Testis (tissue), 2 donors: ENCODE measurements at regions not wholly inside any gene's neighbourhood (a gene's known extent, or its start where the extent isn't known, plus 50 kb on each side); places are given as distances from the start of the nearest gene placed in this dataset.

ENCODE experiments used
- DNase-seq: peaks from one replicate; pipeline ENCODE4 v3.0.0-alpha.2; 2019
- H3K27ac ChIP-seq, 2 donors: fragments of 200-600 bp; sonication (generic); one replicate each; pipeline ENCODE4 v1.5.1; 2019
- H3K27me3 ChIP-seq: fragments of 200-600 bp; sonication (generic); one replicate; pipeline ENCODE4 v1.5.1; 2019
- H3K36me3 ChIP-seq: fragments of 200-600 bp; sonication (generic); one replicate; pipeline ENCODE4 v1.5.1; 2017; ENCODE audit warnings: low read depth; ENCODE audit errors: missing control alignments
- H3K4me1 ChIP-seq: fragments of 200-600 bp; sonication (generic); one replicate; pipeline ENCODE4 v1.5.1; 2019
- H3K4me3 ChIP-seq, 2 donors: fragments of 200-600 bp; sonication (generic); one replicate each; pipeline ENCODE4 v1.5.1; 2017 to 2019
- H3K9me3 ChIP-seq: fragments of 200-600 bp; sonication (generic); one replicate; pipeline ENCODE4 v1.5.1; 2017
- POLR2A ChIP-seq: fragments of 450-650 bp; IDR thresholded peaks from one replicate; pipeline ENCODE4 v1.6.1; 2017; ENCODE audit warnings: antibody characterized with exemption, mild to moderate bottlenecking, moderate library complexity
- WGBS, 2 donors: methylation state at CpG; one replicate each; pipeline ENCODE4 v1.1.5; 2018; 5-methylcytosine and 5-hydroxymethylcytosine counted together
- intact Hi-C: fragments of 100-400 bp; cut with DNase I; formaldehyde crosslinking; loops from one replicate; pipeline ENCODE4 v1.15.1; 2023; ENCODE audit warnings: low total_unique reads
- TF ChIP-seq, protein P1 (sequence below), 3 experiments: fragments of 450-650 bp in 2 of 3; fragments of 200-600 bp in 1 of 3; sonication (generic) in 1 of 3; IDR thresholded peaks; one replicate each; pipeline ENCODE4 v1.5.1; 2016 to 2019; ENCODE audit warnings: antibody characterized with exemption in 3 of 3, mild to moderate bottlenecking in 2 of 3, moderate library complexity in 1 of 3

DNA sequence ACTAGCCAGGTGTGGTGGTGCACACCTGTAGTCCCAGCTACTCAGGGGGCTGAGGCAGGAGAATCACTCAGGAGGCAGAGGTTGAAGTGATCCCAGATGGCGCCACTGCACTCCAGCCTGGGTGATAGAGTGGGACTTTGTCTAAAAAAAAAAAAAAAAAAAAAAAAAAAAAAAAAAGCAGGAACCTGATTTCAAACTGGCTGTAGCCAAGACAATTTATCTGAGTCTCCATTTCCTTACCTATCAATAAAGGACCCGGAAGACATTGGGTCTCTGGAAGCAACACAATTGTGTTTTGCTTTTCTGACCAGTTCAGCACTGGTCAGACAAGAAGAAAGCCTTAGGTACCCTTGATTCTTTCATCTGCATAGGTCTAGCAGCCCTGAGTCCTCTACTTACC lies 491.0 kb downstream of the TBC1D4 start:
- no peaks in the 10 kb centered on the region for H3K27me3 ChIP-seq
- TF ChIP-seq, protein P1, sequence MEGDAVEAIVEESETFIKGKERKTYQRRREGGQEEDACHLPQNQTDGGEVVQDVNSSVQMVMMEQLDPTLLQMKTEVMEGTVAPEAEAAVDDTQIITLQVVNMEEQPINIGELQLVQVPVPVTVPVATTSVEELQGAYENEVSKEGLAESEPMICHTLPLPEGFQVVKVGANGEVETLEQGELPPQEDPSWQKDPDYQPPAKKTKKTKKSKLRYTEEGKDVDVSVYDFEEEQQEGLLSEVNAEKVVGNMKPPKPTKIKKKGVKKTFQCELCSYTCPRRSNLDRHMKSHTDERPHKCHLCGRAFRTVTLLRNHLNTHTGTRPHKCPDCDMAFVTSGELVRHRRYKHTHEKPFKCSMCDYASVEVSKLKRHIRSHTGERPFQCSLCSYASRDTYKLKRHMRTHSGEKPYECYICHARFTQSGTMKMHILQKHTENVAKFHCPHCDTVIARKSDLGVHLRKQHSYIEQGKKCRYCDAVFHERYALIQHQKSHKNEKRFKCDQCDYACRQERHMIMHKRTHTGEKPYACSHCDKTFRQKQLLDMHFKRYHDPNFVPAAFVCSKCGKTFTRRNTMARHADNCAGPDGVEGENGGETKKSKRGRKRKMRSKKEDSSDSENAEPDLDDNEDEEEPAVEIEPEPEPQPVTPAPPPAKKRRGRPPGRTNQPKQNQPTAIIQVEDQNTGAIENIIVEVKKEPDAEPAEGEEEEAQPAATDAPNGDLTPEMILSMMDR (IDR thresholded peaks at IDR 0.05) = no peak
- no peak for TF ChIP-seq POLR2A
- H3K36me3 ChIP-seq = no peaks in the 10 kb centered on the region
- WGBS, 2 donors = 91 to 92% methylated on average over 1 to 2 of the region's 2 CpGs
- H3K4me1 ChIP-seq = no peaks in the 10 kb centered on the region
- DNase-seq = no peak
- no peak overlapping the region for H3K4me3 ChIP-seq
- H3K27ac ChIP-seq = no peak overlapping the region
- intact Hi-C loops = no loop called here
- H3K9me3 ChIP-seq = no peaks in the 10 kb centered on the region

- intact Hi-C loops = no loop called here
- DNase-seq = no peak
- no peak for TF ChIP-seq POLR2A
Measured at GRCh38 chr13:74987124-74987690, 494.8 kb downstream of the TBC1D4 start.

DNA sequence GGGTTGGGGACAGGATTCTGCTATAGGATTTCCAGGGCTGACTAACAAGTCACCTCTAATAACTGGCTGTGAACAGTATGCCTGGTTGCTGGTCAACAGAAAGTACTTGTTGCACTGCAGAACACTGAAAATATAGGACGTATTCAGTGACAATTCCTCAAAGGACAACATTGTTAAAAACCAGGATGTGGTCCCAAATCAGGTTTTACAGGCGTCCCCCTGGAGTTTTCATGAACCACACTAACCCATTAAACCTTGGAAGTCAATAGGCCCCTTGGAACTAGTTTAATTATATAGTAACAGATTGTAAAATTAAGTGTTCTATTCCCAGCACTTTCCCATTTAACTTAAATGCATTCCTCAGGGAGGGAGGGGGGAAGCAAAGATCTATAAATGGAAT lies 495.4 kb downstream of the TBC1D4 start:
- no peaks in the 10 kb centered on the region for H3K4me1 ChIP-seq
- 63 to 77% methylated on average over 2 of the region's 2 CpGs for WGBS, 2 donors
- TF ChIP-seq, protein P1 (IDR thresholded peaks at IDR 0.05) = no peak
- TF ChIP-seq POLR2A = no peak
- H3K9me3 ChIP-seq = no peaks in the 10 kb centered on the region
- no peaks in the 10 kb centered on the region for H3K36me3 ChIP-seq
- H3K27ac ChIP-seq = no peak overlapping the region
- no peak for DNase-seq
- H3K27me3 ChIP-seq = no peaks in the 10 kb centered on the region
- no peak overlapping the region for H3K4me3 ChIP-seq
- intact Hi-C loops = no loop called here

More at GRCh38 chr13:74987124-74987690, 494.8 kb downstream of the TBC1D4 start:
- H3K4me1 ChIP-seq = no peaks in the 10 kb centered on the region
- H3K27me3 ChIP-seq = no peaks in the 10 kb centered on the region
- H3K36me3 ChIP-seq = no peaks in the 10 kb centered on the region
- H3K9me3 ChIP-seq = no peaks in the 10 kb centered on the region
- H3K27ac ChIP-seq = no peak overlapping the region
- no peak overlapping the region for H3K4me3 ChIP-seq

- Histone ChIP-seq H3K27me3 (no peaks in the 10 kb centered on the region), H3K36me3 (no peaks in the 10 kb centered on the region), H3K4me3 (no peak overlapping the region), H3K4me1 (no peaks in the 10 kb centered on the region), H3K27ac (no peak overlapping the region), H3K9me3 (no peaks in the 10 kb centered on the region)
- DNase-seq = no peak
- 76 to 81% methylated on average over 2 of the region's 2 CpGs for WGBS, 2 donors
- intact Hi-C loops = no loop called here
- TF ChIP-seq POLR2A = no peak
- TF ChIP-seq, protein P1 (IDR thresholded peaks at IDR 0.05) = no peak
Measured at GRCh38 chr13:74979703-74980102, 502.3 kb downstream of the TBC1D4 start.

GRCh38 chr13:74978591-74978990 lies 503.4 kb downstream of the TBC1D4 start:
- no peak for TF ChIP-seq POLR2A
- TF ChIP-seq, protein P1 (IDR thresholded peaks at IDR 0.05) = no peak
- DNase-seq = no peak
- Histone ChIP-seq H3K4me1 (no peaks in the 10 kb centered on the region), H3K27me3 (no peaks in the 10 kb centered on the region), H3K4me3 (no peak overlapping the region), H3K27ac (no peak overlapping the region), H3K36me3 (no peaks in the 10 kb centered on the region), H3K9me3 (no peaks in the 10 kb centered on the region)
- WGBS, 2 donors = 70% methylated on average over 6 of the region's 6 CpGs
- intact Hi-C loops = no loop called here
